A549 (cell line): ENCODE measurements at regions not wholly inside any gene's neighbourhood (a gene's known extent, or its start where the extent isn't known, plus 50 kb on each side); places are given as distances from the start of the nearest gene placed in this dataset.

Experiments used
- ATAC-seq, 2 experiments: fragments of 200-7000 bp in 1 of 2; fragments of >200 bp in 1 of 2; cut with Nextera tagmentation in 1 of 2; cut with Tn5 transposase in 1 of 2; 3 replicates each; pipeline versions ENCODE4 v1.8.0 to v1.9.1; 2018 to 2020; ENCODE audit warnings: mild to moderate bottlenecking in 1 of 2, moderate library complexity in 1 of 2
- CTCF ChIA-PET: fragments of 300-600 bp; sonication (Branson Sonifier 250); formaldehyde crosslinking; extraction: SDS; loops from one replicate; lab custom pipeline; 2021; ENCODE audit warnings: antibody characterized with exemption, inconsistent platforms; lab: Yijun Ruan, JAX
- POLR2A ChIA-PET: fragments of 350-600 bp; formaldehyde crosslinking; extraction: SDS; loops from one replicate; lab custom pipeline; 2021; ENCODE audit warnings: antibody characterized with exemption, inconsistent platforms; lab: Yijun Ruan, JAX
- DNase-seq, 2 experiments: peaks; one replicate each; pipeline versions ENCODE4 v3.0.0 to v3.0.0-alpha.2; 2011 to 2016; ENCODE audit warnings: low read depth in 1 of 2, low spot score in 1 of 2
- FAIRE-seq: peaks from 2 replicates; lab custom pipeline; 2011; peaks lifted over from hg19 to GRCh38; lab: Jason Lieb, UNC
- H3K27ac ChIP-seq, 2 experiments: fragments of >200 bp; sonication (Bioruptor Twin); formaldehyde crosslinking; 3 replicates each; pipeline ENCODE4 v1.5.1; 2016 to 2017
- H3K4me1 ChIP-seq: fragments of >200 bp; sonication (Bioruptor Twin); formaldehyde crosslinking; 3 replicates; pipeline ENCODE4 v1.6.1; 2016
- H3K4me2 ChIP-seq: fragments of >200 bp; sonication (Bioruptor Twin); formaldehyde crosslinking; 3 replicates; pipeline ENCODE4 v1.6.1; 2016
- H3K4me3 ChIP-seq: fragments of >200 bp; sonication (Bioruptor Twin); formaldehyde crosslinking; 3 replicates; pipeline ENCODE4 v1.5.1; 2016
- H3K9me3 ChIP-seq: fragments of >200 bp; sonication (Bioruptor Twin); formaldehyde crosslinking; 3 replicates; pipeline ENCODE4 v1.6.1; 2016
- CEBPB ChIP-seq, 2 experiments: fragments of >200 bp in 1 of 2; sonication (Bioruptor Twin) in 1 of 2; formaldehyde crosslinking in 1 of 2; IDR thresholded peaks; 2 replicates each; pipeline ENCODE4 v1.6.1; 2012 to 2016
- EHMT2 ChIP-seq: fragments of 200-600 bp; sonication (generic); IDR thresholded peaks from 2 replicates; pipeline ENCODE4 v1.6.1; 2016; ENCODE audit warnings: antibody characterized with exemption, low read depth, mild to moderate bottlenecking, moderate library complexity
- EP300 ChIP-seq, 2 experiments: fragments of >200 bp; sonication (Bioruptor Twin); formaldehyde crosslinking; IDR thresholded peaks; 2 replicates in 1 of 2; 3 replicates in 1 of 2; pipeline ENCODE4 v1.6.1; 2016 to 2017
- ESRRA ChIP-seq: fragments of 150-350 bp; IDR thresholded peaks from 2 replicates; pipeline ENCODE4 v1.6.1; 2014; ENCODE audit warnings: mild to moderate bottlenecking, low read length, borderline replicate concordance
- FOSL2 ChIP-seq, 2 experiments: fragments of 450-650 bp in 1 of 2; fragments of >200 bp in 1 of 2; sonication (Bioruptor Twin) in 1 of 2; formaldehyde crosslinking; IDR thresholded peaks; 2 replicates each; pipeline versions ENCODE4 v1.5.0 to v1.6.1; 2016 to 2020; ENCODE audit warnings: mild to moderate bottlenecking in 1 of 2, moderate library complexity in 1 of 2
- GATA3 ChIP-seq: IDR thresholded peaks from 2 replicates; pipeline ENCODE4 v1.6.1; 2012; ENCODE audit warnings: borderline replicate concordance
- HEYL ChIP-seq: fragments of 250-450 bp; sonication (Bioruptor Pico); IDR thresholded peaks from 2 replicates; pipeline ENCODE4 v1.8.0; 2021; ENCODE audit warnings: mild to moderate bottlenecking, moderate library complexity
- JUN ChIP-seq, 2 experiments: fragments of >200 bp; sonication (Bioruptor Twin); formaldehyde crosslinking; IDR thresholded peaks; 2 replicates in 1 of 2; 3 replicates in 1 of 2; pipeline ENCODE4 v1.6.1; 2016 to 2017
- JUNB ChIP-seq: fragments of >200 bp; sonication (Bioruptor Twin); formaldehyde crosslinking; IDR thresholded peaks from 2 replicates; pipeline ENCODE4 v1.6.1; 2016
- NFE2L2 ChIP-seq: fragments of 150-350 bp; conservative IDR thresholded peaks from 2 replicates; pipeline ENCODE4 v1.6.1; 2014; ENCODE audit warnings: low read length
- NR3C1 ChIP-seq: fragments of >200 bp; sonication (Bioruptor Twin); formaldehyde crosslinking; IDR thresholded peaks from 3 replicates; pipeline ENCODE4 v1.6.1; 2017
- RAD21 ChIP-seq, 2 experiments: fragments of >200 bp in 1 of 2; sonication (Bioruptor Twin) in 1 of 2; formaldehyde crosslinking in 1 of 2; IDR thresholded peaks in 1 of 2; conservative IDR thresholded peaks in 1 of 2; 2 replicates in 1 of 2; 3 replicates in 1 of 2; pipeline ENCODE4 v1.6.1; 2012 to 2018; ENCODE audit warnings: inconsistent platforms in 1 of 2
- RARB ChIP-seq: fragments of 250-450 bp; sonication (Bioruptor Pico); IDR thresholded peaks from 2 replicates; pipeline ENCODE4 v1.8.0; 2021; ENCODE audit warnings: mild to moderate bottlenecking, moderate library complexity
- TP53 ChIP-seq: fragments of 250-450 bp; sonication (Bioruptor Pico); IDR thresholded peaks from 2 replicates; pipeline ENCODE4 v1.5.0; 2021; ENCODE audit warnings: mild to moderate bottlenecking, moderate library complexity
- ZNF302 ChIP-seq: fragments of 250-450 bp; sonication (Bioruptor Pico); IDR thresholded peaks from 2 replicates; pipeline ENCODE4 v1.9.0; 2021; ENCODE audit warnings: inconsistent platforms, mild to moderate bottlenecking, moderate library complexity
- WGBS: methylation state at CpG from one replicate; pipeline ENCODE4 v1.1.6; 2017; ENCODE audit errors: missing lambda C conversion rate; 5-methylcytosine and 5-hydroxymethylcytosine counted together
- TF ChIP-seq, protein P1 (sequence below): fragments of 250-450 bp; sonication (Bioruptor Pico); IDR thresholded peaks from 2 replicates; pipeline ENCODE4 v1.5.0; 2020; ENCODE audit warnings: low read depth, mild to moderate bottlenecking, moderate library complexity
- TF ChIP-seq, protein P2 (sequence below): fragments of >200 bp; sonication (Bioruptor Twin); formaldehyde crosslinking; IDR thresholded peaks from 3 replicates; pipeline ENCODE4 v1.6.1; 2016
- TF ChIP-seq, protein P3 (sequence below): fragments of 250-450 bp; sonication (Bioruptor Pico); IDR thresholded peaks from 2 replicates; pipeline ENCODE4 v1.5.0; 2021; ENCODE audit warnings: mild to moderate bottlenecking, moderate library complexity, borderline replicate concordance
- TF ChIP-seq, protein P4 (sequence below): fragments of 150-350 bp; IDR thresholded peaks from 2 replicates; pipeline ENCODE4 v1.6.1; 2014; ENCODE audit warnings: low read depth, mild to moderate bottlenecking, low read length

DNA sequence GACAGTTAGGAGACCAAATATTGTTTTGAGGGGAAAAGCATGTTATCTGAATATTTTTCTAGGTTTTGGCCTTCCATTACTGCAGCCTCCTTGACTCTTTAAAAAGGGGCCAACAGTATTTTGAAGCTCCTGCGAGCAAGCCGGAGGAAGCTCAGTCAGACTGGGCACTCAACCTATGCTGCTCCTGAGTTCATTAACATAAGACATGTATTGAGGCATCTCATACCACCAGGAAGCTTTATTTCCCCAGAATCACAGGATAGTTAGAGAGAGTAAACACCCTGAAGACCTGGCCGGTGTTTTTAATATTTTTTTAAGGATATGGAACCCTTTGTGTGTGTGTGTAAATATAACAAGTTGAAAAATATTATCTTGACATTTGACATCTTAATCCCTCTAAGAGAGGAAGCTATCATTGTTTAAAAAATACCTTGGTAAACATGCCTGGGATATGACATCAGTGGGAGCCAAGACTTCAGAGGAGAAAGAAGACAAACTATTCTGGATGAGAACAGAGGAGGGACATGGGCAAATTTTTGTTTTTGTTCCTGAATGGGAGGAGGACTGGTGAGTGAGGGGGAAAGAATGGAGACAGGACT lies 139.3 kb upstream of the SLIT3 start:
- no peak for FAIRE-seq
- CTCF ChIA-PET, result interaction anchor here (0.5 to 1.5 kb wide), 6 partner anchors 9 to 1198 kb away, joined by 3 to 5 read pairs (median 3); no protein-coding TSS in a partner anchor
- H3K9me3 ChIP-seq, result no peaks in the 10 kb centered on the region
- H3K27ac ChIP-seq, result peak overlapping the region in 1 of 2 experiments; percentile 65; a peak in 3 of 6 replicates
- ATAC-seq, result peak; percentile 70 to 84; a peak in 5 of 6 replicates
- TF ChIP-seq NFE2L2 (no peak), JUNB (peak; percentile 88), NR3C1 (no peak), RAD21 (conservative IDR thresholded peaks at IDR 0.05 in 1 of 2, IDR thresholded peaks at IDR 0.05 in 1 of 2) (peak in 1 of 2 experiments; percentile 35; a peak in 3 of 5 replicates), FOSL2 (IDR thresholded peaks at IDR 0.05) (peak; percentile 35; the same call in 1 of the 2 replicates), FOSL2 (CRISPR knock-in tag; IDR thresholded peaks at IDR 0.05) (0 out of 2 replicates have a peak, but pooled peaks have one; percentile 13), EP300 (IDR thresholded peaks at IDR 0.05) (peak; percentile 56 to 80; a peak in 3 of 5 replicates), GATA3 (peak; percentile 91), CEBPB (IDR thresholded peaks at IDR 0.05) (0 out of 4 replicates have a peak, but pooled peaks of 1 of the 2 experiments have one; percentile 44), JUN (IDR thresholded peaks at IDR 0.05) (peak; percentile 66 to 85; a peak in 3 of 5 replicates)
- TF ChIP-seq, protein P1, sequence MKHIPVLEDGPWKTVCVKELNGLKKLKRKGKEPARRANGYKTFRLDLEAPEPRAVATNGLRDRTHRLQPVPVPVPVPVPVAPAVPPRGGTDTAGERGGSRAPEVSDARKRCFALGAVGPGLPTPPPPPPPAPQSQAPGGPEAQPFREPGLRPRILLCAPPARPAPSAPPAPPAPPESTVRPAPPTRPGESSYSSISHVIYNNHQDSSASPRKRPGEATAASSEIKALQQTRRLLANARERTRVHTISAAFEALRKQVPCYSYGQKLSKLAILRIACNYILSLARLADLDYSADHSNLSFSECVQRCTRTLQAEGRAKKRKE (CRISPR knock-in tag), result no peak
- TF ChIP-seq, protein P2, sequence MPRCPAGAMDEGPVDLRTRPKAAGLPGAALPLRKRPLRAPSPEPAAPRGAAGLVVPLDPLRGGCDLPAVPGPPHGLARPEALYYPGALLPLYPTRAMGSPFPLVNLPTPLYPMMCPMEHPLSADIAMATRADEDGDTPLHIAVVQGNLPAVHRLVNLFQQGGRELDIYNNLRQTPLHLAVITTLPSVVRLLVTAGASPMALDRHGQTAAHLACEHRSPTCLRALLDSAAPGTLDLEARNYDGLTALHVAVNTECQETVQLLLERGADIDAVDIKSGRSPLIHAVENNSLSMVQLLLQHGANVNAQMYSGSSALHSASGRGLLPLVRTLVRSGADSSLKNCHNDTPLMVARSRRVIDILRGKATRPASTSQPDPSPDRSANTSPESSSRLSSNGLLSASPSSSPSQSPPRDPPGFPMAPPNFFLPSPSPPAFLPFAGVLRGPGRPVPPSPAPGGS, result peak; percentile 87; the same call in 2 of the 3 replicates
- H3K4me1 ChIP-seq, result peaks cover 48% of the 10 kb centered on the region
- H3K4me3 ChIP-seq, result no peak overlapping the region
- peak overlapping the region; percentile 48 for H3K4me2 ChIP-seq
- WGBS, result 16% methylated on average over 3 of the region's 3 CpGs
- POLR2A ChIA-PET, result no interaction called here
- peak in 1 of 2 experiments; percentile 60 for DNase-seq

DNA sequence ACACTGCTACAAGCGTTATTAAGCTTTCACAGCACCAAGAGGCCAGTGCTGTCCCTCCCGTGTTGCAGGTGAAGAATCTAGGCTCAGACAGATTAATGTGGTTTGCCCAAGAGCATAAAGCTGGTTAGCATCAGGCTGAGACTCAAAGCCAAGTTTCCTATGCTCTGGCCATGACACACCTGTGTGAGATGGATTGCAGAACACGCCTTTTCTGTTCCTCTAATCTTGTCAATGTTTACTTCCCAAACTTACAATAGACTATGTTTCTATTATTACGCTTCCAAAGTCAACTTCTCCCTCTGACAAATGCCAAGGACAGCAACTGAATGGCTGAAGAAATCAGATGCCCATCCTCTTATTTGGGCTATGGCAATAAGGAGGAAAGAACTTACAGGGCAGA lies 138.4 kb upstream of the SLIT3 start:
- no peaks in the 10 kb centered on the region for H3K9me3 ChIP-seq
- 87% methylated on average over 4 of the region's 4 CpGs for WGBS

More for the DNA sequence above, 138.4 kb upstream of the SLIT3 start:
- DNase-seq (no peak), FAIRE-seq (no peak), ATAC-seq (no peak)
- TF ChIP-seq, protein P3, sequence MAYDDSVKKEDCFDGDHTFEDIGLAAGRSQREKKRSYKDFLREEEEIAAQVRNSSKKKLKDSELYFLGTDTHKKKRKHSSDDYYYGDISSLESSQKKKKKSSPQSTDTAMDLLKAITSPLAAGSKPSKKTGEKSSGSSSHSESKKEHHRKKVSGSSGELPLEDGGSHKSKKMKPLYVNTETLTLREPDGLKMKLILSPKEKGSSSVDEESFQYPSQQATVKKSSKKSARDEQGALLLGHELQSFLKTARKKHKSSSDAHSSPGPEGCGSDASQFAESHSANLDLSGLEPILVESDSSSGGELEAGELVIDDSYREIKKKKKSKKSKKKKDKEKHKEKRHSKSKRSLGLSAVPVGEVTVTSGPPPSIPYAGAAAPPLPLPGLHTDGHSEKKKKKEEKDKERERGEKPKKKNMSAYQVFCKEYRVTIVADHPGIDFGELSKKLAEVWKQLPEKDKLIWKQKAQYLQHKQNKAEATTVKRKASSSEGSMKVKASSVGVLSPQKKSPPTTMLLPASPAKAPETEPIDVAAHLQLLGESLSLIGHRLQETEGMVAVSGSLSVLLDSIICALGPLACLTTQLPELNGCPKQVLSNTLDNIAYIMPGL (CRISPR knock-in tag), result no peak
- TF ChIP-seq TP53 (CRISPR knock-in tag), result no peak
- no peak for TF ChIP-seq EHMT2
- TF ChIP-seq, protein P4, sequence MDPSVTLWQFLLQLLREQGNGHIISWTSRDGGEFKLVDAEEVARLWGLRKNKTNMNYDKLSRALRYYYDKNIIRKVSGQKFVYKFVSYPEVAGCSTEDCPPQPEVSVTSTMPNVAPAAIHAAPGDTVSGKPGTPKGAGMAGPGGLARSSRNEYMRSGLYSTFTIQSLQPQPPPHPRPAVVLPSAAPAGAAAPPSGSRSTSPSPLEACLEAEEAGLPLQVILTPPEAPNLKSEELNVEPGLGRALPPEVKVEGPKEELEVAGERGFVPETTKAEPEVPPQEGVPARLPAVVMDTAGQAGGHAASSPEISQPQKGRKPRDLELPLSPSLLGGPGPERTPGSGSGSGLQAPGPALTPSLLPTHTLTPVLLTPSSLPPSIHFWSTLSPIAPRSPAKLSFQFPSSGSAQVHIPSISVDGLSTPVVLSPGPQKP, result no peak
- no peak for TF ChIP-seq NR3C1
- TF ChIP-seq, protein P1 (CRISPR knock-in tag), result no peak
- no peak for TF ChIP-seq NFE2L2
- TF ChIP-seq HEYL (CRISPR knock-in tag), result no peak
- TF ChIP-seq ESRRA, result no peak
- TF ChIP-seq ZNF302 (CRISPR knock-in tag), result no peak
- TF ChIP-seq RARB (CRISPR knock-in tag), result no peak
- Histone ChIP-seq H3K4me1 (peaks cover 48% of the 10 kb centered on the region), H3K4me2 (no peak overlapping the region), H3K27ac (no peak overlapping the region; a peak in 2 of 6 replicates), H3K4me3 (no peak overlapping the region)
- CTCF ChIA-PET, result interaction anchor here (1.0 to 1.9 kb wide), 4 partner anchors 25 to 451 kb away, joined by 3 to 5 read pairs (median 3); no protein-coding TSS in a partner anchor
- POLR2A ChIA-PET, result no interaction called here
